Prostate gland (tissue), 2 donors: ENCODE measurements at regions not wholly inside any gene's neighbourhood (a gene's known extent, or its start where the extent isn't known, plus 50 kb on each side); places are given as distances from the start of the nearest gene placed in this dataset.

Experiments used
- DNase-seq: peaks from one replicate; pipeline ENCODE4 v3.0.0-alpha.2; 2019; ENCODE audit warnings: low spot score
- H3K27ac ChIP-seq, 2 donors: fragments of 200-600 bp; sonication (generic); 2 replicates each; pipeline ENCODE4 v1.5.1; 2017 to 2019
- H3K27me3 ChIP-seq: fragments of 200-600 bp; sonication (generic); replicated peaks from 2 replicates; pipeline ENCODE4 v1.5.1; 2019; ENCODE audit not compliant: insufficient read depth
- H3K36me3 ChIP-seq, 2 donors: fragments of 200-600 bp; sonication (generic); 1 replicate in 1 of 2; 2 replicates in 1 of 2; pipeline versions ENCODE4 v1.5.1 to v1.8.1; 2017 to 2019
- H3K4me1 ChIP-seq: fragments of 200-600 bp; sonication (generic); replicated peaks from 2 replicates; pipeline ENCODE4 v1.5.1; 2019
- H3K4me3 ChIP-seq, 2 donors: fragments of 200-600 bp; sonication (generic); 2 replicates each; pipeline ENCODE4 v1.5.1; 2017 to 2019
- H3K9me3 ChIP-seq: fragments of 200-600 bp; sonication (generic); 2 replicates; pipeline ENCODE4 v1.5.1; 2017
- POLR2A ChIP-seq: fragments of 450-650 bp; IDR thresholded peaks from one replicate; pipeline ENCODE4 v1.6.1; 2016; ENCODE audit warnings: antibody characterized with exemption, mild to moderate bottlenecking
- POLR2AphosphoS5 ChIP-seq: sonication (generic); formaldehyde crosslinking; IDR thresholded peaks from one replicate; pipeline ENCODE4 v1.6.1; 2017; ENCODE audit warnings: antibody characterized with exemption
- WGBS: methylation state at CpG from one replicate; pipeline ENCODE4 v1.1.5; 2018; 5-methylcytosine and 5-hydroxymethylcytosine counted together
- intact Hi-C: fragments of 100-400 bp; cut with DNase I; formaldehyde crosslinking; loops from one replicate; pipeline ENCODE4 v1.14.2; 2022
- TF ChIP-seq, protein P1 (sequence below), 4 experiments: fragments of 200-600 bp in 2 of 4; fragments of 450-650 bp in 2 of 4; sonication (generic) in 2 of 4; IDR thresholded peaks; 1 replicate in 3 of 4; 2 replicates in 1 of 4; pipeline ENCODE4 v1.5.1; 2016 to 2019; ENCODE audit warnings: antibody characterized with exemption in 4 of 4, mild to moderate bottlenecking in 2 of 4, moderate library complexity in 2 of 4

DNA sequence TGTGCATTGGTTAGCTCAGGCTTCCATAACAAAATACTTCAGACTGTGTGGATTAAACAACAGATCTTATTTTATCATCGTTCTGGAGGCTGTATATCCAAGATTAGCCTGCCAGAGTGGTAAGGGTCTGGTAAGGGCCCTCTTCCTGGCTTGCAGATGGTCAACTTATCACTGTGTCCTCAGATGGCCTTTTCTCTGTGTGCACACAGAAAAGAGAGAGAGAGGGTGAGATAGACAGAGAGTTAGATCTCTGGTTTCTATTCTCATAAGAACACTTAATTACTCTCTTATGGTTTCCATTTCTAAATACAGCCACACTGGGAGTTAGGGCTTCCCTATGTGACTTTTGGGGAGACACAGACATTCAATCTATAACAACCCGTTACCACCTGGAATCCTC is 1003.5 kb downstream of the TSN start:
- Histone ChIP-seq H3K36me3 (no peaks in the 10 kb centered on the region), H3K4me3 (no peak overlapping the region), H3K9me3 (no peaks in the 10 kb centered on the region), H3K27ac (no peak overlapping the region), H3K27me3 (no peaks in the 10 kb centered on the region), H3K4me1 (no peaks in the 10 kb centered on the region)
- DNase-seq = no peak
- WGBS = 91% methylated on average over 2 of the region's 2 CpGs
- intact Hi-C loops = no loop called here
- TF ChIP-seq, protein P1, sequence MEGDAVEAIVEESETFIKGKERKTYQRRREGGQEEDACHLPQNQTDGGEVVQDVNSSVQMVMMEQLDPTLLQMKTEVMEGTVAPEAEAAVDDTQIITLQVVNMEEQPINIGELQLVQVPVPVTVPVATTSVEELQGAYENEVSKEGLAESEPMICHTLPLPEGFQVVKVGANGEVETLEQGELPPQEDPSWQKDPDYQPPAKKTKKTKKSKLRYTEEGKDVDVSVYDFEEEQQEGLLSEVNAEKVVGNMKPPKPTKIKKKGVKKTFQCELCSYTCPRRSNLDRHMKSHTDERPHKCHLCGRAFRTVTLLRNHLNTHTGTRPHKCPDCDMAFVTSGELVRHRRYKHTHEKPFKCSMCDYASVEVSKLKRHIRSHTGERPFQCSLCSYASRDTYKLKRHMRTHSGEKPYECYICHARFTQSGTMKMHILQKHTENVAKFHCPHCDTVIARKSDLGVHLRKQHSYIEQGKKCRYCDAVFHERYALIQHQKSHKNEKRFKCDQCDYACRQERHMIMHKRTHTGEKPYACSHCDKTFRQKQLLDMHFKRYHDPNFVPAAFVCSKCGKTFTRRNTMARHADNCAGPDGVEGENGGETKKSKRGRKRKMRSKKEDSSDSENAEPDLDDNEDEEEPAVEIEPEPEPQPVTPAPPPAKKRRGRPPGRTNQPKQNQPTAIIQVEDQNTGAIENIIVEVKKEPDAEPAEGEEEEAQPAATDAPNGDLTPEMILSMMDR (IDR thresholded peaks at IDR 0.05) = no peak
- no peak for TF ChIP-seq POLR2AphosphoS5
- TF ChIP-seq POLR2A = no peak

DNA sequence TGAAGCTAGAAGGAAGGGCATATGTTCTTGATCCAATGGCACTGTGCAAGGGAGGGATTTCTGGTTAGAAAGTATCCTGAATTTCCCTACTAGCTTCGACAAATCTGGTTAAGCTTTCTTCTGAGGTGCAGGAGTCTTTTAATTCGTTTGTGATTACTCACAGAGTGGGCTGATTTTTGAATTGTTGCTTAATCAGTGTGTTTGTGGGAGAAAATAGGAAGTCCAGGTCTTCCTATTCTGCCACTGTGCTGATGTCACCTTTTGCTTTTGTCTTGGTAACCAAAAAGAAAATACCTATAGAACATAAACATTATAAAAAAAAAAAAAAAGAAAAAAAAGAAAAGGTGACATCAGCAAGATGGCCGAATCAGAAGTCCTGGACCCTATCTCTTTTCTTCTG is 1008.6 kb downstream of the TSN start:
- 69% methylated on average over 3 of the region's 3 CpGs for WGBS
- Histone ChIP-seq H3K36me3 (no peaks in the 10 kb centered on the region), H3K27me3 (no peaks in the 10 kb centered on the region), H3K4me1 (no peaks in the 10 kb centered on the region), H3K27ac (no peak overlapping the region), H3K9me3 (no peaks in the 10 kb centered on the region), H3K4me3 (no peak overlapping the region)
- intact Hi-C loops = no loop called here
- no peak for DNase-seq
- TF ChIP-seq, protein P1 (IDR thresholded peaks at IDR 0.05) = no peak
- TF ChIP-seq POLR2AphosphoS5 (no peak), POLR2A (no peak)

DNA sequence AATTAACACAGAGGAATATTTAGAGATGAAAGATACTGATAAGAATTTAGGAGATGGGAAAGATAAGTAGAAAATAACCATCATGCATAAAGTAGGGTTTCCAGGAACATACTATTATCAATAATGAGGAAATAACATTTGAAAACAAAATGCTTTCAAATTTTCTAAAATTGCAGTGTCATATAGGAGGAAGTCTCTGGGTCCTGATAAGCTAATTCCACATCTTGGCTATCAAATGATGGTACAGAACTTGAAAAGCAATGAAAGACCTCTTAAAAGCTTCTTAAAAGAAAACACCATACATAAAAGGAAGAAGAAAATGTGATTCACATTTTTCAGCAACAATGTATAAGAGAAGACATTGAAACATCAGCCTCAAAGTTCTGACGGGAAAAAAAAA is 1024.8 kb downstream of the TSN start:
- H3K36me3 ChIP-seq = no peaks in the 10 kb centered on the region
- intact Hi-C loops = no loop called here
- no peaks in the 10 kb centered on the region for H3K4me1 ChIP-seq
- TF ChIP-seq, protein P1 (IDR thresholded peaks at IDR 0.05) = no peak
- TF ChIP-seq POLR2AphosphoS5 = no peak
- no peak for TF ChIP-seq POLR2A
- H3K4me3 ChIP-seq = no peak overlapping the region
- WGBS = 77% methylated on average over 1 of the region's 1 CpG
- no peaks in the 10 kb centered on the region for H3K9me3 ChIP-seq
- H3K27me3 ChIP-seq = no peaks in the 10 kb centered on the region
- H3K27ac ChIP-seq = no peak overlapping the region
- no peak for DNase-seq

DNA sequence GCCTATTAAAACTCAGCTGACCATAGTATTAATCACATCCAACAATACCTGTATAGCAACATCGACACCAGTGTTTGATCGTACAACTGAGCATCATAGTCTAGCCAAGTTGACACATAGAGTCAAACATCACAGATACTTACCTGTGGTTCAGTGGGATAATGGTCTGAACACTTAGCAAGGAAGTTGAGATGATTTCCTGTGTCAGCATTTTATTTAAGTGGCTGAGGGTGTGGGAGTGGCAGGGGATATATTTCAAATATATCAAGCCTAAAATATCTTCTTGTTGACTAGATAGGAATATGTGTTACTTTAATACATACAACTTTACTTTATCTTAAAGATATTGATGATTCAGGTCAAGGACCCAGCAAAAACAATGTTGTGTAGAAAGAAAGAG is 1038.6 kb downstream of the TSN start:
- WGBS = 94% methylated on average over 2 of the region's 2 CpGs
- H3K36me3 ChIP-seq = no peaks in the 10 kb centered on the region
- TF ChIP-seq POLR2AphosphoS5 = no peak
- DNase-seq = no peak
- no peaks in the 10 kb centered on the region for H3K9me3 ChIP-seq
- no peak overlapping the region for H3K27ac ChIP-seq
- no peaks in the 10 kb centered on the region for H3K27me3 ChIP-seq
- no peak overlapping the region for H3K4me3 ChIP-seq
- intact Hi-C loops = no loop called here
- H3K4me1 ChIP-seq = no peaks in the 10 kb centered on the region

DNA sequence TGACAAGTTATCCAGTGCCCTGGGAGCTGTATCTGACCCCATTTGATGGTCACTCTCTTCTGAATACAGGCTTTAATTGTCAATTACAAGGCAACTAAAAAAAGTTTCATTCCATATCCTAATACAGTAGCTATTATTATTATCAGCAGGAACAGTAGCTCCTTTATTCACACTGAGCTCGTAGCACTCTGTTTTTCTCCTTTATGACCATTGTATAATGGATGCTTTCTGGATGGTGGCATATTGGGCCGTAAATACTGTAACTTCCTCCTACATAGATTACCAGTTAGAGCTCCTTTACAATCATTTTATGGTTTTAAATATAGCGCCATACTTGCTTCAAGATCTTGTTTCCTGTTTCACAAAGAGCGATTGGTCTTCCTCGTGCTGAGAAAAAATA is 1040.3 kb downstream of the TSN start:
- Histone ChIP-seq H3K36me3 (no peaks in the 10 kb centered on the region), H3K27me3 (no peaks in the 10 kb centered on the region), H3K4me1 (no peaks in the 10 kb centered on the region), H3K9me3 (no peaks in the 10 kb centered on the region), H3K27ac (no peak overlapping the region), H3K4me3 (no peak overlapping the region)
- WGBS = 51% methylated on average over 5 of the region's 5 CpGs
- no peak for DNase-seq
- TF ChIP-seq POLR2A (no peak), POLR2AphosphoS5 (no peak)
- TF ChIP-seq, protein P1 (IDR thresholded peaks at IDR 0.05) = no peak
- intact Hi-C loops = no loop called here
